GOT3 (cell line): ENCODE measurements at regions not wholly inside any gene's neighbourhood (a gene's known extent, or its start where the extent isn't known, plus 50 kb on each side); places are given as distances from the start of the nearest gene placed in this dataset.

Experiments
- DNase-seq: peaks from one replicate; lab custom pipeline; 2025; ENCODE audit warnings: mixed read lengths; lab: John Stamatoyannopoulos, UW

DNA sequence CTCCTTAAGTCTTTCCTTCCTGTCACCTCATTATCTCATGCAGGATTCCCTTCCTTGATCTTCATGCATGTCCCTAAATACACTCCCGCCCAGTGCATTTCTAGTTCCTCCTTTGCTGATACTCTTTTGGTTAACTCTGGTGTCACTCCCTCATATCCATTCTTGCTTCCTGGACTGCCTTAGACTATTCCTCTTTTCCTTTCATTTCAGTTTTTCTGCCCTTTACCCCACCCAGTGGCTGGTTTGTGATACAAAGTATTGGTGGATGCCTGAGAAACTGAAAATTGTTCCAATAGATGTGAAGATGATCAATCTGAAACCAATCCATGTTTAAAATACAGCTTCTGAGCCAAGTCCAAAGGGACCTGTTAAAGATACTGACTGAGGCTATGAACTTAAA, 553.8 kb upstream of the CAMK1G start:
- no peak for DNase-seq

DNA sequence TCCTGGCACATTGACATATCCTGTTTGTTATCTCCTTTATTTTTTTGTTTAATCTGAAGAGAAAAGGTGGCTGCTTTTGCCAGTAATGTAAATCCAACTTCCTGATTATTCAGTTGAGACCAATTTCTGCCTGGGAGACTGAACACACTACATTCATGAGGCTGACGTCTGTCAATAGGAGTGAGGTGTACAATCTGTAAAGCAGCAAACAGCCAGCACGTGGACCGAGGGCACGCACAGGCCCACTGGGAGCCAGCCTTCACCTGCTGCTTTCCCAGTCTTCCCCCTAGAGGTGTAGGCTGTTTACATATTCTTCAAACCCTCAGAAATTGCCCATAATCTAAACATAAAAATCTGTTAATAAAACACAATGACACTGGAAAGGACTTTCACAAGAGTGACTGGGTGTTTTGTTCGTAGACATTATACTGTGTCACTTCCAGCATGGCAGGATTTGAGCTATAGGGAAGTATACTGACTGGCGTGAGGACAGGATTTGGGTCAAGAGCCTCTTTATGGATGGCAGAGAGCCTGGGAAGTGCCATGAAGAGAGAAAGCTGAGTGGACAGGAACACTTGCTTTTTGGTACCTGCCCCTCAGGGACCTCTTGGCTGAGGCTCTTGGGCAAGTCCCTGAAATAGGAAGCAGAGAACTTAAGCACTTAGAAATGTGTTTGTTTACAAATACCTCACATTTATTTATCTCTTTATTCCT, 552.9 kb upstream of the CAMK1G start:
- no peak for DNase-seq

DNA sequence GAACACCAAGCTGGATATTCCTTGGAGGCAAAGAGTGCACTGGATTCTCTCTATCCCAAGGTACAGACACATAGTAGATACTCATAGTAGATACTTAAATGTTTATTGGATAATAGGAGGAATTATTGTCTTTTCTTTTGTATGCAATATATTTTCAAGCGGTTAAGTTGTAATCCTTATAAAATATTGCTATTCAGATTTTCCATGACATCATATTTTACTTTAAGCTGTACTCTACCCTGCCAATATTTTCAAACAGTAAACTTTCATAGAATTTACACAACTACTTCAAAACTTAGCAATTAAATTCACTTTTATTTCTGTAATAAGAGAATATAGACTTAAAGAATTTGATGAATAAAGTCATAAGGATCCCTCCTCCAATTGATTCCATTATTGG, 546.5 kb upstream of the CAMK1G start:
- DNase-seq, result no peak

DNA sequence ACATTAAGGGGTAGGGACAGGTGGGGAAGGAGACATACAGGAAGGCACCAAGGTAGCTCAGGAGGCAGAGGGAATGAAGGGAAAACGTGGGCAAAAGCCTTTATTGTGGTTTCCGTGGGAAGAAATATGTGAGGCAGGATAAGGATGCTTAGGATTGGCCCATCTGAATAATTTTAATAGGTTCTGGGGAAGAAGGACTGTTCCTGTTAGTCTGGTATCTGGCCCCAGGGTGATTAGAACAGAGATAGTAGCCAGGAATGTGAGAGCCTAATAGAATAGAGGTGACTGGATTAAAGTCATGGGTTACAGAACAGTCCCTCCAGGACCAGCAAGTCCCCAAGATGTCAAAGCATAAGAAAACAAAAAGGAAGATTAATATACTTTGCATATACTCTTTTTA, 545.2 kb upstream of the CAMK1G start:
- DNase-seq, result no peak

DNA sequence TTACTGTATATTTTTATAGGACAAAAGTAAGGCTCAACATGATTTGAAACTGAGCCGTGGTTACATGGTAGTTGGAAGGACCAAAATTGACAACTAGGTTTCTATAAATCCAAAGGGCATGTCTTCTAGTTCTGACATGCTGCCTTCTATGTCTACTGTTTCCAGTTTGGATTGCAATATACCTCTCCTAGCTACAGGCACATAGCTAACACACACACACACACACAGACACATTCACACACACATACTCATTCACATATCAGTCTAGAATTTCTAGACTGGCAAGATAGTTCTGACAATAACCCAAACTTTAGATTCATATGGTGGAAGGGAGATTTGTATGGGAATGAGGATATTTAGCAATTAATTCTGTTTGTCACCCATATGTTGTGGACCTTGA, 544.8 kb upstream of the CAMK1G start:
- DNase-seq, result no peak

DNA sequence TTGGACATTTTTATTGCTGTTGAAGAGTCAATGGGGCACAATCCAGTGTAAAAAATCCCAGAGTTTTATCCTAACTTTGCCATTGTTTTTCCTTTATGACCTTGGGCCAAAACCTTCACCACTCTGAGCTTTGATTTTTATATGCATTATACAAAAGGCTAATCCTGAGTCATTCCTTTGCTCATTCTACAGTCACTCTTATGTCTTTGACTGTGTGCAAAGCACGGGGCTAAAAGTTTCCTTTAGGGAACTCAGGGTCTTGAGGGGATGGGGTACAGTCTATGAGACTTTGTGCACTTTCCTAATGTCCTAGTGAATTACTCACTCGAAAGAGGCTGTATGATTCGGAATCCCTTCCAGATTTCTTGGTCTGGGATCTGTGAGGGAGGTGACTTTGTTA, 543.2 kb upstream of the CAMK1G start:
- no peak for DNase-seq

DNA sequence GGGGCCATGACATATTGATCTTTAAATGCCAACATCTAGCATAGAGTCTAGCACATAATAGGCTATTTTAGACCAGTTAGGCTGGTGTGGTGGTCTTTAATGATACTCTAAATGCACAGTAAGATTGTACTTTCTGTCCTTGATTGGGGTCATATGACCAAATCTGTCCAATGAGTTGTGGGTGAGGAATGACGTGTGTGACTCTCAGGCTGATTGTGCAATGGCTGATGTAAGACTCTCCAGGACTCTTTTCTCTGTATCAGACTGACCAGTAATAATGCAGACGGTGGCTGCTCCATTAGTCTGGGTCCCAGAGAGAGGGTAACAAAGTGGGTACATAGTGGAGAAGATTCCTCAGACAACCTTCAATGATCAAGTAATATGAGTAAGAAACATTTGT, 541.6 kb upstream of the CAMK1G start:
- no peak for DNase-seq

DNA sequence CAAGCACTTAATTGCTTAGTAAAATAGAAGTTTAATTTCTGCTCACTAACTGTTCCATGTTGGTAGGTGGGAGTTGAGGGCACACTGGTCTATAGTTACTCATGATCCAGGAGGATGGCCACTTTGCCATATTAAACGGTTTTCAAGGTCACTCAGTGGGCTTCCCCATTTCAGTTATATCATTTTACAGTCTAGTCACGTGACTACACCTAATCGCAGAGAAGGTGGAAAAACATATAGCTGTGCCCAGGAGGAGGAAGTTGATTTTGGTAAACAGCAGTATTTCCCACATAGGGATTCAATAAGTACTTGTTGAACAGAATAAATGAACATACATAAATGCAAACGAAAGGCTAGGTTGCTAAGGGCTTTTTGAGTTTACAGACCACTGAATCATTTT, 541.1 kb upstream of the CAMK1G start:
- no peak for DNase-seq

DNA sequence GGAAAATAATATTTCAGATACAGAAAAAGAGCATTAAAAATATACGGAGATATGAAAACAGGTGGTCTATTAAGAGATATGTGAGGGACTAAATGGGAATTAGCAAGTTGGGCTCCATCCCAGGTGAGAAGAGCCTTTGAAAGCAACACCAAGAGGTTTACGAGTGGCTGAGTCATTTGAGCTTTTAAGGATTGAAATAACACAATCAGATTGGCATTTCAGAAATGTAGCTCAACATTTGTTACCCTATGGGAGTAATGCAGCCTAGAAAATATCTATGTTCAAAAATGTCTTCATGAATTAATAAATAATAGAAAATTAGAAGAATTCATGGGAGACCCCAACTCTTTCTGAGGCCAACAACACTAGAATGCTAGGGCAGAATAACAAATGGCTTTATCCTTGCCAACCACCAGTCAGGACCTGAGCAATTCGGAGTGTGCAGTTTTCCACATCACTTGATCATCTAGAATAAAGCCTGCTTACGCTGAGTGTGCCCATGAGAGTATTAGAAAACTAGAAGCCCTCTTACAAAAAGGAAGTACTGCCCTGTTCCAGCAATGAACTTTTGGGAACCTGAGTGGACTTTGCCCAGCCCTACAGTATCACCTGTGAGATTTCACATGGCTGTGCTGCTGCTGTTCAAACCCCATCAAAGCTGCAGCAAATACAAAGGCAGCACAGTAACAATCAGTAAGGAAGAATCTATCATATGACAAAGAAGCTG, 538.0 kb upstream of the CAMK1G start:
- DNase-seq, result no peak

DNA sequence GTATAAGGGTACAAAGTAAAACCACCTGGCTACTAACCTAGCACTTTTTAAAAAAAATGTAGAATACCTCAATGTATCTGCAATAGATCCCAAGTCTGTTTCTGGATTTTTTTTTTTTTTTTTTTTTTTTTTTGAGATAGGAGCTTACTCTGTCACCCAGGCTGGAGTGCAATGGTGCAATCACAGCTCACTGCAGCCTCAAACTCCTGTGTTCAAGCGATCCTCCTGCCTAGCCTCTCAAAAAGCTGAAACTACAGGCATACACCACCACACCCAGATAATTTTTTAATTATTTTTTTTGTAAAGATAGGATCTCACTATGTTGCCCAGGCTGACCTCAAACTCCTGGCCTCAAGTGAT, 537.5 kb upstream of the CAMK1G start:
- DNase-seq, result no peak

DNA sequence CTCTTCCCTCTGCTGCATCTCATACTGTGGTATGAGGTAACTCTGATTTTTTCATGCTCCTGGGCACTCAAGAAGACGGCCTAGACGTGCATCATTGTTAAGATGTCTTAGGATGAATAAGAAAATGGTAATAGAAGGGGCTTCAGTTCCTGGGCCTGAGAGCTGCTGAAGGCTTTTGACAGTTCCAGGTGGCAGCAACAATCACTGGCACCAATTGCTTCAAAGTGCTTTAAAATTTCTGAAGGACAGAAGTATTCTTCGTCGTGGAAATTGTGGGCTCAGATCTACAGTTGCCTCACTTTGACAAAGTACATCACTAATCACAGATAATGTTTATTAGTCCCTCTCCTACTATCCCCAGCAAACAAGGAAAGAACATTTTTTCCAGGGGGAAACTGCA, 536.6 kb upstream of the CAMK1G start:
- DNase-seq, result no peak

DNA sequence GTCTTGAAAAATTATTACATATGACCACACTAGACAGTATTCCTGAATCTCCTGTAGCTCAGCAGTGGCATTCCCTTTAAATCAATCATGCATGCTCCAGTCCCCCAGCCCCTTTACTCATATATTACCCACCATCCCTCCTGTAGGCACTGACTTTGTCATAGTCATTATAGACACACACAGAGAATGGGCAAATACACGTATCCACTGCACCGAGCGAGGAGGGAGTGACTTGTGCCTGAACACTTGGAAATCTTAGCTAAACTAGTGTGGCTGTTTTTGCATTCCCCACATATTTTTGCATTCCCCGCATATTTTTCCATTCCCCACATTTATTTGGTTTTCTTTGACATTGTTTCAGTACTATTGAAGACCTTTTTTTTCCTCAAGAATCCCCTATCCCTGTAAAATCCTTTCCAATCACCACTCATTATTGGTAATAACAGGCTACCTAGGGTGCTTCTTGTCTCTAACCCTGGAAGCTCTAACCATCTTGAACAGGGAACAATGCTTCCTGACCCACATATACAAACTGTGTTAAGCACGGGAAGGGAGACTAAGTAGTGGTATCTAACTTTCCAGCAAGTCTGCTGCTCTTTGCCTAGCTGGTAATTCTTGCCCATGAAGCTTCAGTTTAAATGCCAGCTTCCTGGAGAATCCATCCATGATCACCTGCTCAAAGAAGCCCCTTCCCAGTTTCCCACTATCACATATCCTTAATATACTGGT, 534.4 kb upstream of the CAMK1G start:
- no peak for DNase-seq

DNA sequence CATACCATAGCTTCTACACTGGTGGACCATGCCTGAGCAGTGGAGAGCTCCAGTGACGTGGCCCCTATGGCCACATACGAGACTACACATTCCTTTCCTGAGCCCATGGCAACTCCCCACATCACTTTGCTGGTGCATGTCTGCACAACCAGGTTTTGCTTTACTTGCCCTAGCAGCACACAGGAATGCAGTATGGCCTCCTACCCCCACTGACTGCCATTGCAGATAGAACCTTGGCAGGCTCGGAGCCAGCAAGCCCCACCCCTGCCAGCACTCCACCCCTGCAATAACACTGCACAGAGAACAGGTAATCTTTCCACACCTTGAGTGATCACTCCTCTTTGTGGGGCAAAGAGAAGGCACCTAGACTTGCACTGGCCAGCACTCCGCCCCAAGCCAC, 531.9 kb upstream of the CAMK1G start:
- no peak for DNase-seq

DNA sequence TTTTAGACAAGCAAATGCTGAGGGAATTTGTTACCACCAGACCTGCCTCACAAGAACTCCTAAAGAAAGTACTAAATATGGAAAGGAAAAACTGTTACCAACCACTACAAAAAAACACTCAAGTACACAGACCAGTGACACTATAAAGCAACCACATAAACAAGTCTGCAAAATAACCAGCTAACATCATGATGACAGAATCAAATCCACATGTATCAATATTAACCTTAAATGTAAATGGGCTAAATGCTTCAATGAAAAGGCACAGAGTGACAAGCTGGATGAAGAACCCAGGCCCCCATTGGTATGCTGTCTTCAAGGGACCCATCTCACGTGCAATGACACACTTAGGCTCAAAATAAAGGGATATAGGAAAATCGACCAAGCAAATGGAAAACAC, 529.9 kb upstream of the CAMK1G start:
- no peak for DNase-seq

DNA sequence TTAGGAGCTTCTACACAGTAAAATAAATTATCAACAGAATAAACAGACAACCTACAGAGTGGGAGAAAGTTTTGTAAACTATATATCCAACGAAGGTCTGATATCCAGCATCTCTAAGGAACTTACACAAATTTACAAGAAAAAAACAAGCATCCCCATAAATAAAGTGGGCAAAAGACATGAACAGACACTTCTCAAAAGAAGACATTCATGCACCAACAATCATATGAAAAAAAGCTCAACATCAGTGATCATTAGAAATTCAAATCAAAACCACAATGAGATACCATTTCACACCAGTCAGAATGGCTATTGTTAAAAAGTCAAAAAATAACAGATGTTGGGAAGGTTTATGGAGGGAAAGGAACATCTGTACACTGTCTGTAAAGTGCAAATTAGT, 526.4 kb upstream of the CAMK1G start:
- DNase-seq, result no peak

DNA sequence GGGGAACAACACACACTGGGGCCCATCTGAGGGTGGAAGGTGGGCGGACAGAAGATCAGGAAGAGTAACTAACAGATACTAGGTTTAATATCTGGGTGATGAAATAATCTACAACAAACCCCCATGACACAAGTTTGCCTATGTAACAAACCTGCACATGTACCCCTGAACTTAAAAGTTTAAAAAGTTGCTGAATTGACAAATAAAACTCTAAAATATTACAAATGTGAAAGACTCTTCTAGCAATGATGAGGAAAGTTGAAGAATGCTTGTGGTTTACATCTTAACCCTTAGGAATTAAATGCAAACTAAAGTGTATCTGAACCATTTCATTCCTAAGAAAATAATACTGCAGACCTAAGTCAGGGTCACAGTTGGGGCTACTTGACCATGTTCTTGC, 525.6 kb upstream of the CAMK1G start:
- DNase-seq, result no peak

DNA sequence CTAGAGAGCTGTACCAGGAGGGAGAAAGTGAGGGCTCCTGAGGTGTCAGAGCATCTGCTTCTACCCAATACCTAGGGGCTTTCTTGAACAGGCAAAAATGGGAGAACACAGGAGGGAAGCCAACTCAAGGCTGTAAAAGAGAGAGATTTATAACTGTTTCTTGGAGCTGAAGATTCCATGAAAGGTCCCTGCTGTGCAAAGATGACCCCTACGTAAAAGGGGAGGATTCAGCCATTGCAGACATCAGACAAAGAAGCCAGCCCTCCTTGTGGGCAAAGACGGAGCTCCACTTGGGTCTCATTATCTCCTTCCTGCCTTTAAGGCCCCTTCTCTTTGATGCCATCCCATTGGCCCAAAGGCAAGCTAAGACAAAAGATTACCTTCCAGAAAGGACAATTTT, 524.1 kb upstream of the CAMK1G start:
- no peak for DNase-seq

DNA sequence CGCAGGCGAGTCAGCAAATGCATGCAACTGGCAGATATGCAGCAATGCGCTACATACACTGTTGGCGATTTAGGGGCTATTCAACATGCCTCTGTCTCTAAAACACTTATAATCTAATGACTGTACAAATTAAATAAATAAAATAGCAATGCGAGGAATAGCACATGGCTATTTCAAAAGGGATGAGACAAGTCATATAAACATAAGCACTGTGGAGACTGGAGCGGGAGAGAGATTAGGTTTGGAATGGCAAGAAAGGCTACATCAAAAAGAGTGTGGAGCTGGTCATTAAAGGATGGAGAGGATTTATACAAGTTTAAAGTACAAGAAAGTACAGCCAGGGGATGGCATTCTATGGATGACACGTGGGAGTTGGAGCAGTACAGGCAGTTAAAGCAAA, 523.5 kb upstream of the CAMK1G start:
- no peak for DNase-seq

DNA sequence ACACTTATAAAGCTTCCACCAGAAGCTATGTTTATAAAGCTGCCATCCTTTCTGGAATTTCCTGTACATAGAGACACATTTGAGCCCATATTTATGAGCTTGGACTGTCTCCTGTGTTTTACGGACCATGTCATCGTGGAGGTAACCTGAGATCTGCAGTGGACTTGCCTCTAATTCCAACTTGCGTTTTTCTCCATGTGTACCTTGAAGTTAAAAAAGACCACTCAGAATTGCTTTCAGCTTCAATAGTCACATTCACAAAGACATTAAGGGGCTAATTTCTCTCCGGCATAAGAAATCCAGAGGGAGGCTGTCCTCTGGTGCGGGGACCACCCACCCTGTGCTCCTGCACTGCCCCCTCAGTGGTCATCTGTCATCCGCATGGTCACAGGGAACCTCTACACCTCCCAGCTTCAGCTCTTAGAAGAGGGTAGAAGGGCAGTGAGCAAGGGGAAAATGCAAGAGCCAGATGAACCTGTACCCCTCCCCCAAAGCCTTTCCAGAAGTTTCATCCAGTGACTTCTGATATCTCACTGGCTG, 521.4 kb upstream of the CAMK1G start:
- DNase-seq, result no peak

DNA sequence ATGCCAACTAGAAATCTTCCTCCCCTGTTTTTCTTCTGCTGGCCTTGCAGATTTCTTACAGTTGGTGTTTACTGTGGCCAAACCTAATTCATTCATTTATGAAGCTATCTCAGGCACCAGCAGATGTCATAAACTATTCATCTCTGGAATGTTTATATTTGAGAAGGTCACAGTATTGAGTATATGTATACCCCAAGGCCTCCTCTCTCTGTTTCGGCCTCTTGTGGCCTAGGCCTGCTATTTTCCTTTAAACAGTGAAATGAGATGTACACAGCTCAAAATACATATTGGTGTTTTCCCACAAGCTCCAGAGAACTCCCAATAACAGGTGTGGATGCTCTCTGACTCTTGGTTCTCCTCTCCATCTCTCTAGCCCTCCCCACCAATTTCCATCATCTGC, 520.7 kb upstream of the CAMK1G start:
- no peak for DNase-seq

DNA sequence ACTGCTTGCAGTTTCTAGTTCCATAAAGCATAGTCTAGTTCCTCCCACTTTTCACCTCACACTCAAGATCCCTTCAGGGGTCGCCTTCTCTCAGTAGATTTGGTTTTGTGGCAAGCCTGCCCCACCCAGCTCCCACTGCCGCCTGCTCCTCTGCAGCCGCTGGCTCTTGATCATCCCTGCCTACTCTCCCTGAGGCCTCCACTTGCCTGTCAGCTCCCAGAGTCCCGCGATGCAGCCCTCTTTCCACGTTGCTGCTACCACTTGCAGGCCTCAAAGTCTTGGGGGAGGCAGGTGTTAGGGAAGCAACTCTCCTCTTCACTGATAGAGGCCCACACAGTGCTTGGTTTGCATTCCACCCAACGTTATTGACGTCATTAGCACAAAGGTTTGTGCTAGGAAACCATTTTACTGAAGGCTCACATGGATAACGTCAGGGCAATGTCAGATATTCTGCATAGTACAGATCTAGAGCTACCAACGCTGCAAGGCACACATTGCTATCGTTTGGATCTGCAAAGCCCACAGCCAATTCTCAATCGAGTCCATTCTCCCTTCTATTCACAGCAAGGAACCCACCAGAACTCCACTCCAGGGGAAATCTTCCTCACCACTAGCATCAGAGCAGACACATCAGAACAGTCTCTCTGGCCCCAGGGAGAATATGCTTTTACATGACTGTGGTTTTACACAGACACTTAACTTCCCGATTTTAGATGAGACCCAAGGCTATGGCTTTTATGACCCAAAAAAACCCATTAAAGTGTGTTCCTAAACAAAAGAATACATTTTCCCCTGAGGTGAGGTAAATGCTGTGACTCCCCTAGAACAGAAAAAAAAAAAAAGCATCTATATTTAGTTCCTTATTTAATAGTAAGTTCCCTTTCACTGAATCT, 519.5 kb upstream of the CAMK1G start:
- DNase-seq, result no peak
